ENCODE measurements at regions not wholly inside any gene's neighbourhood (a gene's known extent, or its start where the extent isn't known, plus 50 kb on each side); places are given as distances from the start of the nearest gene placed in this dataset.

- no peak for DNase-seq
Measured at GRCh38 chr2:78521938-78522337, 503.6 kb upstream of the REG3G start.

GRCh38 chr2:78532762-78533379 is 492.6 kb upstream of the REG3G start:
- no peak for DNase-seq

GRCh38 chr2:78535395-78535794 is 490.1 kb upstream of the REG3G start:
- no peak for DNase-seq

- no peak for DNase-seq
Measured at GRCh38 chr2:78538322-78538721, 487.2 kb upstream of the REG3G start.

- no peak for DNase-seq
Measured at GRCh38 chr2:78540255-78540654, 485.2 kb upstream of the REG3G start.

GRCh38 chr2:78541088-78541450 is 484.4 kb upstream of the REG3G start:
- no peak for DNase-seq

GRCh38 chr2:78541451-78542267 is 483.8 kb upstream of the REG3G start:
- DNase-seq = no peak

GRCh38 chr2:78546843-78547242 is 478.7 kb upstream of the REG3G start:
- DNase-seq = no peak

- DNase-seq = no peak
Measured at GRCh38 chr2:78549766-78550165, 475.7 kb upstream of the REG3G start.

- no peak for DNase-seq
Measured at GRCh38 chr2:78553866-78554647, 471.4 kb upstream of the REG3G start.

GRCh38 chr2:78561876-78562275 is 463.6 kb upstream of the REG3G start:
- no peak for DNase-seq

- DNase-seq = no peak
Measured at GRCh38 chr2:78564666-78565065, 460.8 kb upstream of the REG3G start.

- no peak for DNase-seq
Measured at GRCh38 chr2:78568782-78569373, 456.6 kb upstream of the REG3G start.

- no peak for DNase-seq
Measured at GRCh38 chr2:78576409-78576808, 449.1 kb upstream of the REG3G start.

GRCh38 chr2:78585871-78586270 is 439.6 kb upstream of the REG3G start:
- no peak for DNase-seq

- DNase-seq = no peak
Measured at GRCh38 chr2:78586316-78586715, 439.2 kb upstream of the REG3G start.

GRCh38 chr2:78589871-78590270 is 435.6 kb upstream of the REG3G start:
- no peak for DNase-seq

GRCh38 chr2:78592491-78592890 is 433.0 kb upstream of the REG3G start:
- DNase-seq = no peak

GRCh38 chr2:78601113-78601512 is 424.4 kb upstream of the REG3G start:
- no peak for DNase-seq

GRCh38 chr2:78602862-78603261 is 422.6 kb upstream of the REG3G start:
- DNase-seq = no peak

GRCh38 chr2:78606895-78607294 is 418.6 kb upstream of the REG3G start:
- DNase-seq = no peak

GRCh38 chr2:78614726-78615125 is 410.8 kb upstream of the REG3G start:
- no peak for DNase-seq

GRCh38 chr2:78615956-78616355 is 409.5 kb upstream of the REG3G start:
- no peak for DNase-seq

GRCh38 chr2:78634425-78634824 is 391.1 kb upstream of the REG3G start:
- no peak for DNase-seq

Data from NCI-H1092 (cell line).